ENCODE measurements at regions not wholly inside any gene's neighbourhood (a gene's known extent, or its start where the extent isn't known, plus 50 kb on each side); places are given as distances from the start of the nearest gene placed in this dataset.

GRCh38 chr12:94049718-94050117 is 98.7 kb upstream of the PLXNC1 start:
- H4K20me1 ChIP-seq (ENCODE audit: insufficient read depth, low read length, poor library complexity, severe bottlenecking): no peaks in the 10 kb centered on the region
- no peak overlapping the region for H3K4me2 ChIP-seq (ENCODE audit: low read depth, low read length, poor library complexity, severe bottlenecking)
- TF ChIP-seq CTCF (conservative IDR thresholded peaks at IDR 0.05; ENCODE audit: low read length) (no peak), EZH2phosphoT487 (IDR thresholded peaks at IDR 0.05; ENCODE audit: borderline replicate concordance) (no peak)
- no peaks in the 10 kb centered on the region for H3K36me3 ChIP-seq (ENCODE audit: insufficient read depth, low read length)
- H3K79me2 ChIP-seq (ENCODE audit: insufficient read depth, low read length): no peaks in the 10 kb centered on the region
- H2AFZ ChIP-seq (ENCODE audit: low read length): no peak overlapping the region
- H3K27me3 ChIP-seq (ENCODE audit: insufficient read depth, low read length, poor library complexity, severe bottlenecking): no peaks in the 10 kb centered on the region
- H3K9me2 ChIP-seq (replicated peaks; ENCODE audit: low read depth, low read length): no peaks in the 10 kb centered on the region
- H3K4me1 ChIP-seq (ENCODE audit: insufficient read depth, low read length, poor library complexity, severe bottlenecking): no peaks in the 10 kb centered on the region
- H3K9me3 ChIP-seq (ENCODE audit: insufficient read depth, low read depth, low read length): no peaks in the 10 kb centered on the region; the same call in 1 of the 2 replicates
- no peaks in the 10 kb centered on the region for H3F3A ChIP-seq (ENCODE audit: low read depth)
- H3K9ac ChIP-seq (ENCODE audit: low read depth, low read length, poor library complexity, severe bottlenecking): no peak overlapping the region
- no peak overlapping the region for H3K4me3 ChIP-seq (ENCODE audit: low read length, poor library complexity, severe bottlenecking)

GRCh38 chr12:94053676-94054075 is 94.7 kb upstream of the PLXNC1 start:
- Histone ChIP-seq H2AFZ (ENCODE audit: low read length) (no peak overlapping the region), H3K79me2 (ENCODE audit: insufficient read depth, low read length) (no peaks in the 10 kb centered on the region), H3F3A (ENCODE audit: low read depth) (no peaks in the 10 kb centered on the region), H3K36me3 (ENCODE audit: insufficient read depth, low read length) (no peaks in the 10 kb centered on the region), H3K4me2 (ENCODE audit: low read depth, low read length, poor library complexity, severe bottlenecking) (no peak overlapping the region), H4K20me1 (ENCODE audit: insufficient read depth, low read length, poor library complexity, severe bottlenecking) (no peaks in the 10 kb centered on the region), H3K4me1 (ENCODE audit: insufficient read depth, low read length, poor library complexity, severe bottlenecking) (no peaks in the 10 kb centered on the region), H3K4me3 (ENCODE audit: low read length, poor library complexity, severe bottlenecking) (no peak overlapping the region), H3K27me3 (ENCODE audit: insufficient read depth, low read length, poor library complexity, severe bottlenecking) (no peaks in the 10 kb centered on the region), H3K9me3 (ENCODE audit: insufficient read depth, low read depth, low read length) (no peaks in the 10 kb centered on the region; the same call in 1 of the 2 replicates), H3K9ac (ENCODE audit: low read depth, low read length, poor library complexity, severe bottlenecking) (no peak overlapping the region), H3K9me2 (replicated peaks; ENCODE audit: low read depth, low read length) (no peaks in the 10 kb centered on the region)
- no peak for TF ChIP-seq EZH2phosphoT487 (IDR thresholded peaks at IDR 0.05; ENCODE audit: borderline replicate concordance)
- no peak for TF ChIP-seq CTCF (conservative IDR thresholded peaks at IDR 0.05; ENCODE audit: low read length)

GRCh38 chr12:94055528-94055927 is 92.8 kb upstream of the PLXNC1 start:
- Histone ChIP-seq H3K79me2 (ENCODE audit: insufficient read depth, low read length) (no peaks in the 10 kb centered on the region), H3K4me3 (ENCODE audit: low read length, poor library complexity, severe bottlenecking) (no peak overlapping the region), H4K20me1 (ENCODE audit: insufficient read depth, low read length, poor library complexity, severe bottlenecking) (no peaks in the 10 kb centered on the region), H3K36me3 (ENCODE audit: insufficient read depth, low read length) (no peaks in the 10 kb centered on the region), H3K9me2 (replicated peaks; ENCODE audit: low read depth, low read length) (no peaks in the 10 kb centered on the region), H3F3A (ENCODE audit: low read depth) (no peaks in the 10 kb centered on the region), H3K9me3 (ENCODE audit: insufficient read depth, low read depth, low read length) (no peaks in the 10 kb centered on the region), H3K9ac (ENCODE audit: low read depth, low read length, poor library complexity, severe bottlenecking) (no peak overlapping the region), H3K4me2 (ENCODE audit: low read depth, low read length, poor library complexity, severe bottlenecking) (no peak overlapping the region), H2AFZ (ENCODE audit: low read length) (no peak overlapping the region), H3K4me1 (ENCODE audit: insufficient read depth, low read length, poor library complexity, severe bottlenecking) (no peaks in the 10 kb centered on the region), H3K27me3 (ENCODE audit: insufficient read depth, low read length, poor library complexity, severe bottlenecking) (no peaks in the 10 kb centered on the region)
- TF ChIP-seq EZH2phosphoT487 (IDR thresholded peaks at IDR 0.05; ENCODE audit: borderline replicate concordance) (no peak), CTCF (conservative IDR thresholded peaks at IDR 0.05; ENCODE audit: low read length) (no peak)

Measured in Loucy (cell line).